ENCODE measurements at regions not wholly inside any gene's neighbourhood (a gene's known extent, or its start where the extent isn't known, plus 50 kb on each side); places are given as distances from the start of the nearest gene placed in this dataset.

- Histone ChIP-seq H3K4me1 (ENCODE audit: insufficient read depth) (peaks cover 6% of the 10 kb centered on the region), H3K4me2 (no peak overlapping the region), H3K27ac (no peak overlapping the region), H4K20me1 (ENCODE audit: insufficient read depth, poor library complexity, severe bottlenecking) (no peaks in the 10 kb centered on the region), H3K79me2 (no peaks in the 10 kb centered on the region), H3K9me3 (ENCODE audit: low read depth) (no peaks in the 10 kb centered on the region), H3K27me3 (no peaks in the 10 kb centered on the region), H2AFZ (no peak overlapping the region), H3K4me3 (no peak overlapping the region), H3K36me3 (replicated peaks; ENCODE audit: insufficient read depth, low read depth) (no peaks in the 10 kb centered on the region), H3K9me2 (replicated peaks; ENCODE audit: insufficient read depth) (no peaks in the 10 kb centered on the region)
- no peak for DNase-seq (ENCODE audit: low spot score)
- 65% methylated on average over 5 of the region's 5 CpGs for WGBS (ENCODE audit: low lambda C conversion rate, missing lambda C conversion rate)
- TF ChIP-seq EZH2phosphoT487 (IDR thresholded peaks at IDR 0.05; ENCODE audit: low read depth, severe bottlenecking, unreplicated experiment) (no peak), CTCF (IDR thresholded peaks at IDR 0.05; ENCODE audit: poor library complexity) (no peak), EZH2 (IDR thresholded peaks at IDR 0.05; ENCODE audit: borderline replicate concordance) (no peak)
Observed at GRCh38 chr4:169334335-169334734, 63.6 kb upstream of the SH3RF1 start.

GRCh38 chr4:169333265-169333664 lies 62.5 kb upstream of the SH3RF1 start:
- Histone ChIP-seq H3K9me3 (ENCODE audit: low read depth) (no peaks in the 10 kb centered on the region), H3K4me2 (no peak overlapping the region), H3K4me3 (no peak overlapping the region), H3K27me3 (no peaks in the 10 kb centered on the region), H3K27ac (no peak overlapping the region), H4K20me1 (ENCODE audit: insufficient read depth, poor library complexity, severe bottlenecking) (no peaks in the 10 kb centered on the region), H2AFZ (no peak overlapping the region), H3K36me3 (replicated peaks; ENCODE audit: insufficient read depth, low read depth) (no peaks in the 10 kb centered on the region), H3K79me2 (no peaks in the 10 kb centered on the region), H3K4me1 (ENCODE audit: insufficient read depth) (peaks cover 6% of the 10 kb centered on the region), H3K9me2 (replicated peaks; ENCODE audit: insufficient read depth) (no peaks in the 10 kb centered on the region)
- TF ChIP-seq EZH2 (IDR thresholded peaks at IDR 0.05; ENCODE audit: borderline replicate concordance) (no peak), CTCF (IDR thresholded peaks at IDR 0.05; ENCODE audit: poor library complexity) (no peak), EZH2phosphoT487 (IDR thresholded peaks at IDR 0.05; ENCODE audit: low read depth, severe bottlenecking, unreplicated experiment) (no peak)
- 81% methylated on average over 4 of the region's 4 CpGs for WGBS (ENCODE audit: low lambda C conversion rate, missing lambda C conversion rate)
- DNase-seq (ENCODE audit: low spot score): no peak

- H3K79me2 ChIP-seq: no peaks in the 10 kb centered on the region
- H3K9me3 ChIP-seq (ENCODE audit: low read depth): no peaks in the 10 kb centered on the region
- no peaks in the 10 kb centered on the region for H3K27me3 ChIP-seq
- no peak overlapping the region for H2AFZ ChIP-seq
- no peak for DNase-seq (ENCODE audit: low spot score)
- TF ChIP-seq CTCF (IDR thresholded peaks at IDR 0.05; ENCODE audit: poor library complexity) (no peak), EZH2phosphoT487 (IDR thresholded peaks at IDR 0.05; ENCODE audit: low read depth, severe bottlenecking, unreplicated experiment) (no peak), EZH2 (IDR thresholded peaks at IDR 0.05; ENCODE audit: borderline replicate concordance) (no peak)
- no peak overlapping the region for H3K27ac ChIP-seq
- no peaks in the 10 kb centered on the region for H3K36me3 ChIP-seq (replicated peaks; ENCODE audit: insufficient read depth, low read depth)
- H3K4me3 ChIP-seq: no peak overlapping the region
- 92% methylated on average over 2 of the region's 2 CpGs for WGBS (ENCODE audit: low lambda C conversion rate, missing lambda C conversion rate)
- H3K9me2 ChIP-seq (replicated peaks; ENCODE audit: insufficient read depth): no peaks in the 10 kb centered on the region
- no peaks in the 10 kb centered on the region for H4K20me1 ChIP-seq (ENCODE audit: insufficient read depth, poor library complexity, severe bottlenecking)
- H3K4me2 ChIP-seq: no peak overlapping the region
- peaks cover 6% of the 10 kb centered on the region for H3K4me1 ChIP-seq (ENCODE audit: insufficient read depth)
Observed at GRCh38 chr4:169332583-169332982, 61.8 kb upstream of the SH3RF1 start.

DNA sequence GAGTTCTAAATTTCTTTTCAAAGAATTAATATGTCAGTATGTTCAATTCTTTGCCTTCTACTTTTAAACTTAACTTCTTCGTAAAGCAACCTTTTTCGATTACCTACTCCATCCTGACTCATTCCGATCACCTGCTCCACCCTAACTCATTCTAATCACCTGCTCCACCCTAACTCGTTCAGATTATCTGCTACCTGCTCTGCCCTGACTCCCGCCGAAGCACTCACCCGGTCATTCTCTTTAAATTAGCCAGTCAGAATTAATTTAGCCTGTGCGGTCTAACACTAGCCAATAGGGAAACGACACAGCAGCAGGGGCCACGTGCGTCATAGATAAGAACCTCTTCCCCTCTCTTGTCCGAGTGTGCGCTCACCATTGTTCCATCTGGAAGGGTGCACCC lies 60.1 kb upstream of the SH3RF1 start:
- H2AFZ ChIP-seq: no peak overlapping the region
- H4K20me1 ChIP-seq (ENCODE audit: insufficient read depth, poor library complexity, severe bottlenecking): no peaks in the 10 kb centered on the region
- WGBS (ENCODE audit: low lambda C conversion rate, missing lambda C conversion rate): 86% methylated on average over 13 of the region's 13 CpGs
- no peaks in the 10 kb centered on the region for H3K79me2 ChIP-seq
- H3K27me3 ChIP-seq: no peaks in the 10 kb centered on the region
- H3K9me3 ChIP-seq (ENCODE audit: low read depth): no peaks in the 10 kb centered on the region
- no peak overlapping the region for H3K4me2 ChIP-seq
- TF ChIP-seq CTCF (IDR thresholded peaks at IDR 0.05; ENCODE audit: poor library complexity) (no peak), EZH2 (IDR thresholded peaks at IDR 0.05; ENCODE audit: borderline replicate concordance) (no peak), EZH2phosphoT487 (IDR thresholded peaks at IDR 0.05; ENCODE audit: low read depth, severe bottlenecking, unreplicated experiment) (no peak)
- no peak overlapping the region for H3K4me3 ChIP-seq
- no peak overlapping the region for H3K27ac ChIP-seq
- DNase-seq (ENCODE audit: low spot score): no peak
- H3K36me3 ChIP-seq (replicated peaks; ENCODE audit: insufficient read depth, low read depth): no peaks in the 10 kb centered on the region
- H3K9me2 ChIP-seq (replicated peaks; ENCODE audit: insufficient read depth): no peaks in the 10 kb centered on the region
- peaks cover 6% of the 10 kb centered on the region for H3K4me1 ChIP-seq (ENCODE audit: insufficient read depth)

All from hepatocyte (in vitro differentiated cells).